NCI-H2029 treated with DMSO at 0.1 percent for 48 hours (cell line): ENCODE measurements at regions not wholly inside any gene's neighbourhood (a gene's known extent, or its start where the extent isn't known, plus 50 kb on each side); places are given as distances from the start of the nearest gene placed in this dataset.
"Not testable (repeated sequence)": the region's sequence is repeated elsewhere in the genome, so short reads cannot be mapped to it uniquely, and the experiment has no call there.

Experiments used
- DNase-seq: peaks from one replicate; lab custom pipeline; 2025; lab: John Stamatoyannopoulos, UW

- no peak for DNase-seq
Observed at GRCh38 chr11:119586181-119586580, 142.8 kb downstream of the NECTIN1 start.

- DNase-seq: peak; percentile 38
Observed at GRCh38 chr11:119585043-119585781, 143.8 kb downstream of the NECTIN1 start.

- DNase-seq: peak; percentile 12
Observed at GRCh38 chr11:119584193-119585042, 144.6 kb downstream of the NECTIN1 start.

- DNase-seq: no peak
Observed at GRCh38 chr11:119583585-119583984, 145.4 kb downstream of the NECTIN1 start.

GRCh38 chr11:119581396-119581795 is 147.6 kb downstream of the NECTIN1 start:
- not testable (repeated sequence) for DNase-seq

GRCh38 chr11:119580751-119581150 is 148.2 kb downstream of the NECTIN1 start:
- DNase-seq: no peak

GRCh38 chr11:119580081-119580480 is 148.9 kb downstream of the NECTIN1 start:
- DNase-seq: no peak

GRCh38 chr11:119578521-119579191 is 150.3 kb downstream of the NECTIN1 start:
- DNase-seq: no peak

- no peak for DNase-seq
Observed at GRCh38 chr11:119573858-119574257, 150.9 kb upstream of the THY1 start.

GRCh38 chr11:119572481-119573424 is 149.8 kb upstream of the THY1 start:
- DNase-seq: no peak

- DNase-seq: no peak
Observed at GRCh38 chr11:119571311-119571710, 148.3 kb upstream of the THY1 start.

- DNase-seq: no peak
Observed at GRCh38 chr11:119567688-119568582, 145.0 kb upstream of the THY1 start.

- no peak for DNase-seq
Observed at GRCh38 chr11:119566319-119566718, 143.3 kb upstream of the THY1 start.

GRCh38 chr11:119565693-119566092 is 142.7 kb upstream of the THY1 start:
- not testable (repeated sequence) for DNase-seq

- DNase-seq: no peak
Observed at GRCh38 chr11:119560961-119561360, 138.0 kb upstream of the THY1 start.

- DNase-seq: no peak
Observed at GRCh38 chr11:119560291-119560690, 137.3 kb upstream of the THY1 start.

GRCh38 chr11:119552106-119552485 is 129.1 kb upstream of the THY1 start:
- no peak for DNase-seq

GRCh38 chr11:119551420-119552105 is 128.6 kb upstream of the THY1 start:
- DNase-seq: no peak

- no peak for DNase-seq
Observed at GRCh38 chr11:119550053-119550752, 127.2 kb upstream of the THY1 start.
